HCT116 (cell line): ENCODE measurements at regions not wholly inside any gene's neighbourhood (a gene's known extent, or its start where the extent isn't known, plus 50 kb on each side); places are given as distances from the start of the nearest gene placed in this dataset.

Experiments
- ATAC-seq: fragments of 200-7000 bp; cut with Tn5 transposase; 2 replicates; pipeline ENCODE4 v1.9.1; 2020; ENCODE audit warnings: mild to moderate bottlenecking, moderate library complexity
- BruUV-seq: library from RNA; stranded (reverse); fragments of 400-500 nt; replicated peaks from 2 replicates; lab custom pipeline; 2021; lab: Mats Ljungman, UMichigan
- CTCF ChIA-PET: fragments of 300-600 bp; sonication (Branson Sonifier 250); formaldehyde crosslinking; loops from one replicate; lab custom pipeline; 2021; ENCODE audit warnings: antibody characterized with exemption; lab: Charles Lee
- POLR2A ChIA-PET: fragments of 300-600, 350-600 bp; sonication (Branson Sonifier 250); formaldehyde crosslinking; loops from one replicate; lab custom pipeline; 2021; ENCODE audit warnings: antibody characterized with exemption; lab: Charles Lee
- RAD21 ChIA-PET, 2 experiments: fragments of 300-600 bp; sonication (Branson Sonifier 250); formaldehyde crosslinking; loops; one replicate each; lab custom pipeline; 2023; ENCODE audit warnings: low total read pairs in 2 of 2; ENCODE audit not compliant: uncharacterized antibody in 2 of 2, unreplicated experiment in 2 of 2, low non-redundant PET in 1 of 2; lab: Charles Lee
- DNase-seq: peaks from one replicate; pipeline ENCODE4 v3.0.0-alpha.2; 2010; ENCODE audit warnings: low read depth, low spot score
- H2AFZ ChIP-seq: fragments of 200-600 bp; shearing (Covaris generic), sonication (generic); 2 replicates; pipeline ENCODE4 v1.6.1; 2017; ENCODE audit warnings: low read depth, mixed run types, mixed read lengths, antibody characterized with exemption, low read length; ENCODE audit not compliant: poor library complexity, severe bottlenecking
- H3K27ac ChIP-seq: 2 replicates; pipeline ENCODE4 v1.5.1; 2012; ENCODE audit warnings: low read depth, low read length
- H3K27me3 ChIP-seq: fragments of 200-600 bp; sonication (generic); 2 replicates; pipeline ENCODE4 v1.6.1; 2016; ENCODE audit warnings: mixed run types, low read length, mixed read lengths; ENCODE audit not compliant: insufficient read depth
- H3K36me3 ChIP-seq, 2 experiments: fragments of 200-500 bp in 1 of 2; fragments of 200-600 bp in 1 of 2; sonication (Bioruptor generic) in 1 of 2; sonication (generic) in 1 of 2; 2 replicates each; pipeline versions ENCODE4 v1.5.1 to v1.6.1; 2014 to 2016; ENCODE audit warnings: low read length in 2 of 2, inconsistent platforms in 1 of 2, mixed read lengths in 1 of 2, mixed run types in 1 of 2; ENCODE audit not compliant: insufficient read depth in 2 of 2, control insufficient read depth in 1 of 2
- H3K4me1 ChIP-seq, 2 experiments: fragments of 200-600 bp in 1 of 2; sonication (generic) in 1 of 2; 2 replicates each; pipeline versions ENCODE4 v1.5.1 to v1.6.1; 2012 to 2017; ENCODE audit warnings: low read length in 2 of 2, inconsistent platforms in 1 of 2, mild to moderate bottlenecking in 1 of 2, mixed read lengths in 1 of 2, mixed run types in 1 of 2, moderate library complexity in 1 of 2; ENCODE audit not compliant: insufficient read depth in 2 of 2, control insufficient read depth in 1 of 2
- H3K4me2 ChIP-seq: fragments of 200-600 bp; sonication (generic); 2 replicates; pipeline ENCODE4 v1.6.1; 2017; ENCODE audit warnings: mixed run types, low read length, mixed read lengths
- H3K4me3 ChIP-seq, 2 experiments: fragments of 200-600 bp in 1 of 2; sonication (generic) in 1 of 2; replicated peaks in 1 of 2; 2 replicates each; pipeline ENCODE4 v1.5.1; 2011 to 2016; ENCODE audit warnings: low read length in 2 of 2, control low read depth in 1 of 2, low read depth in 1 of 2, mild to moderate bottlenecking in 1 of 2, mixed read lengths in 1 of 2, mixed run types in 1 of 2
- H3K79me2 ChIP-seq: fragments of 200-600 bp; sonication (generic); 2 replicates; pipeline ENCODE4 v1.6.1; 2017; ENCODE audit warnings: mild to moderate bottlenecking, mixed run types, low read length, moderate library complexity, mixed read lengths; ENCODE audit not compliant: insufficient read depth
- H3K9ac ChIP-seq: fragments of 200-600 bp; sonication (generic); 2 replicates; pipeline ENCODE4 v1.6.1; 2016; ENCODE audit warnings: low read length, mixed read lengths
- H3K9me2 ChIP-seq: fragments of 200-600 bp; sonication (generic), shearing (Covaris generic); 2 replicates; pipeline ENCODE4 v1.6.1; 2017; ENCODE audit warnings: mixed run types, mild to moderate bottlenecking, moderate library complexity; ENCODE audit not compliant: insufficient read depth
- H3K9me3 ChIP-seq, 2 experiments: fragments of 200-500 bp in 1 of 2; fragments of 200-600 bp in 1 of 2; sonication (Bioruptor generic) in 1 of 2; sonication (generic) in 1 of 2; 2 replicates each; pipeline ENCODE4 v1.6.1; 2014 to 2017; ENCODE audit warnings: low read length in 2 of 2, mixed read lengths in 2 of 2, inconsistent platforms in 1 of 2, low read depth in 1 of 2, mild to moderate bottlenecking in 1 of 2, mixed run types in 1 of 2, moderate library complexity in 1 of 2; ENCODE audit not compliant: control insufficient read depth in 1 of 2, insufficient read depth in 1 of 2
- H4K20me1 ChIP-seq: fragments of 200-600 bp; sonication (generic), shearing (Covaris generic); 2 replicates; pipeline ENCODE4 v1.6.1; 2017; ENCODE audit warnings: mixed run types, mild to moderate bottlenecking, moderate library complexity; ENCODE audit not compliant: insufficient read depth
- ATF3 ChIP-seq: IDR thresholded peaks from 2 replicates; pipeline ENCODE4 v1.6.1; 2012
- CBX3 ChIP-seq: IDR thresholded peaks from 2 replicates; pipeline ENCODE4 v1.6.1; 2012; ENCODE audit warnings: low read depth
- CEBPB ChIP-seq: IDR thresholded peaks from 2 replicates; pipeline ENCODE4 v1.6.1; 2012; ENCODE audit warnings: low read depth
- CTCF ChIP-seq, 3 experiments: fragments of 200-600 bp in 1 of 3; sonication (generic) in 1 of 3; IDR thresholded peaks in 2 of 3; conservative IDR thresholded peaks in 1 of 3; 2 replicates each; pipeline ENCODE4 v1.5.1; 2012 to 2017; ENCODE audit warnings: low read depth in 2 of 3, low read length in 2 of 3, antibody characterized with exemption in 1 of 3, borderline replicate concordance in 1 of 3, control low read depth in 1 of 3, mild to moderate bottlenecking in 1 of 3, mixed read lengths in 1 of 3, mixed run types in 1 of 3, moderate library complexity in 1 of 3; ENCODE audit not compliant: insufficient read depth in 1 of 3
- ELF1 ChIP-seq: IDR thresholded peaks from 2 replicates; pipeline ENCODE4 v1.6.1; 2012; ENCODE audit warnings: low read depth, borderline replicate concordance
- EZH2 ChIP-seq: fragments of 200-600 bp; sonication (generic); IDR thresholded peaks from 2 replicates; pipeline ENCODE4 v1.6.1; 2017; ENCODE audit warnings: antibody characterized with exemption, mixed run types
- EZH2phosphoT487 ChIP-seq: fragments of 200-600 bp; IDR thresholded peaks from 2 replicates; pipeline ENCODE4 v1.6.1; 2018; ENCODE audit warnings: antibody characterized with exemption, borderline replicate concordance
- FOSL1 ChIP-seq: IDR thresholded peaks from 2 replicates; pipeline ENCODE4 v1.6.1; 2012; ENCODE audit warnings: low read depth
- JUND ChIP-seq: IDR thresholded peaks from 2 replicates; pipeline ENCODE4 v1.6.1; 2012
- POLR2A ChIP-seq: IDR thresholded peaks from 2 replicates; pipeline ENCODE4 v1.7.0; 2011; ENCODE audit warnings: borderline replicate concordance; ENCODE audit not compliant: insufficient read depth, insufficient read length; ENCODE audit errors: extremely low read depth
- POLR2AphosphoS5 ChIP-seq: IDR thresholded peaks from 2 replicates; pipeline ENCODE4 v1.6.1; 2011; ENCODE audit warnings: mild to moderate bottlenecking, low read depth, low read length, moderate library complexity
- RAD21 ChIP-seq: IDR thresholded peaks from 2 replicates; pipeline ENCODE4 v1.6.1; 2012; ENCODE audit warnings: low read depth, mild to moderate bottlenecking
- SIN3A ChIP-seq: IDR thresholded peaks from 2 replicates; pipeline ENCODE4 v1.6.1; 2012; ENCODE audit warnings: low read depth
- SRF ChIP-seq: IDR thresholded peaks from 2 replicates; pipeline ENCODE4 v1.6.1; 2012; ENCODE audit warnings: low read depth
- TCF7L2 ChIP-seq: IDR thresholded peaks from 2 replicates; pipeline ENCODE4 v1.7.0; 2011; ENCODE audit warnings: borderline replicate concordance, inconsistent platforms; ENCODE audit not compliant: insufficient read depth, insufficient read length; ENCODE audit errors: extremely low read depth
- YY1 ChIP-seq: IDR thresholded peaks from 2 replicates; pipeline ENCODE4 v1.6.1; 2011; ENCODE audit warnings: low read length, low read depth, moderate library complexity, mild to moderate bottlenecking; ENCODE audit not compliant: insufficient replicate concordance; ENCODE audit errors: extremely low read depth
- ZNF274 ChIP-seq: fragments of 200-500 bp; sonication (Bioruptor generic); IDR thresholded peaks from 2 replicates; pipeline ENCODE4 v1.6.1; 2014; ENCODE audit warnings: mild to moderate bottlenecking, low read depth, low read length, inconsistent platforms
- intact Hi-C: fragments of 100-400 bp; cut with micrococcal nuclease; formaldehyde crosslinking; loops from 2 replicates; pipeline ENCODE4 v1.10.0; 2022
- TF ChIP-seq, protein P1 (sequence below): IDR thresholded peaks from 2 replicates; pipeline ENCODE4 v1.6.1; 2012; ENCODE audit warnings: low read depth

DNA sequence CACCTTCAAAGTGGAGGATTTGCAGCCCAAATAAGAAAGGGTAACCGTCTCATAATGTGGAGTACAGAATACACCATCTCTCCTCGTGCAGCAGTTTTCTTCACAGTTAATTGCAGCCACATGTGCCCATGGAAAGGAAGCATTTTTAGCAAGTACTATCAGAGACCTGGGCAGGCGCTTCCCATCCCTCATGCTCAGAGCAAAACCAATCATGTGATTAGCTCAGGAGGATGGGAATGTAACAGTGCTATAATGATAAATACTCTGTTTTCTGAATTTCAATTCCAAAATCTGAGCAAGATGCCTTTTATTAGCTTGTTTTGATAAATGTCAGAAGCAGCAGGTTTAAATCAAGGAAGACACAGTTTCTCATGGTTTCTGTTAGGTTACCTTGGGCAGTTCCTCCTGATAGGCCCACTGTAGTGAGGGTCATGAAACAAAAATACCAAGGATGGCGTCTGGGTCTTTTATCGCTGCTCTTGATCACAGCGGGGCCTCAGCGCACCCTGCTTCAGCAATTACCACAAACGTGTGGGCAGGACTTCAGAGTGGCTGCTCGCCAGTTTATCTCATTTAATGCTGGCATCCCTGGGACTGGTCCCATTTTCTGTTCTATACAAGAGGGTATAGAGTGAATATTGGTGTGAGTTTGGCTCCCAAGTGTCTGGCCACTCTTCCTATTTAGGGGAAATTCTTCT, 92.6 kb upstream of the VGLL4 start:
- no peak for TF ChIP-seq CBX3
- TF ChIP-seq EZH2phosphoT487 = no peak
- no peak for TF ChIP-seq RAD21
- TF ChIP-seq CTCF (IDR thresholded peaks at IDR 0.05 in 2 of 3, conservative IDR thresholded peaks at IDR 0.05 in 1 of 3; ENCODE audit: borderline replicate concordance in 1 of 3, insufficient read depth in 1 of 3, low read depth in 2 of 3, low read length in 2 of 3) = no peak
- no peak for TF ChIP-seq ZNF274
- TF ChIP-seq FOSL1 = no peak
- no peak for TF ChIP-seq YY1
- TF ChIP-seq, protein P1, sequence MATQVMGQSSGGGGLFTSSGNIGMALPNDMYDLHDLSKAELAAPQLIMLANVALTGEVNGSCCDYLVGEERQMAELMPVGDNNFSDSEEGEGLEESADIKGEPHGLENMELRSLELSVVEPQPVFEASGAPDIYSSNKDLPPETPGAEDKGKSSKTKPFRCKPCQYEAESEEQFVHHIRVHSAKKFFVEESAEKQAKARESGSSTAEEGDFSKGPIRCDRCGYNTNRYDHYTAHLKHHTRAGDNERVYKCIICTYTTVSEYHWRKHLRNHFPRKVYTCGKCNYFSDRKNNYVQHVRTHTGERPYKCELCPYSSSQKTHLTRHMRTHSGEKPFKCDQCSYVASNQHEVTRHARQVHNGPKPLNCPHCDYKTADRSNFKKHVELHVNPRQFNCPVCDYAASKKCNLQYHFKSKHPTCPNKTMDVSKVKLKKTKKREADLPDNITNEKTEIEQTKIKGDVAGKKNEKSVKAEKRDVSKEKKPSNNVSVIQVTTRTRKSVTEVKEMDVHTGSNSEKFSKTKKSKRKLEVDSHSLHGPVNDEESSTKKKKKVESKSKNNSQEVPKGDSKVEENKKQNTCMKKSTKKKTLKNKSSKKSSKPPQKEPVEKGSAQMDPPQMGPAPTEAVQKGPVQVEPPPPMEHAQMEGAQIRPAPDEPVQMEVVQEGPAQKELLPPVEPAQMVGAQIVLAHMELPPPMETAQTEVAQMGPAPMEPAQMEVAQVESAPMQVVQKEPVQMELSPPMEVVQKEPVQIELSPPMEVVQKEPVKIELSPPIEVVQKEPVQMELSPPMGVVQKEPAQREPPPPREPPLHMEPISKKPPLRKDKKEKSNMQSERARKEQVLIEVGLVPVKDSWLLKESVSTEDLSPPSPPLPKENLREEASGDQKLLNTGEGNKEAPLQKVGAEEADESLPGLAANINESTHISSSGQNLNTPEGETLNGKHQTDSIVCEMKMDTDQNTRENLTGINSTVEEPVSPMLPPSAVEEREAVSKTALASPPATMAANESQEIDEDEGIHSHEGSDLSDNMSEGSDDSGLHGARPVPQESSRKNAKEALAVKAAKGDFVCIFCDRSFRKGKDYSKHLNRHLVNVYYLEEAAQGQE = no peak
- no peak for TF ChIP-seq EZH2
- no peak for TF ChIP-seq SRF
- no peak for TF ChIP-seq POLR2A
- TF ChIP-seq SIN3A = no peak
- no peak for TF ChIP-seq ATF3
- TF ChIP-seq ELF1 = no peak
- no peak for TF ChIP-seq POLR2AphosphoS5
- TF ChIP-seq JUND = no peak
- no peak for TF ChIP-seq TCF7L2
- TF ChIP-seq CEBPB = no peak
- Histone ChIP-seq H3K9me3 (no peaks in the 10 kb centered on the region), H4K20me1 (no peaks in the 10 kb centered on the region), H3K4me1 (no peaks in the 10 kb centered on the region), H3K4me2 (no peak overlapping the region), H3K27me3 (peaks cover 8% of the 10 kb centered on the region; the same call in 1 of the 2 replicates), H2AFZ (no peak overlapping the region), H3K9me2 (no peaks in the 10 kb centered on the region), H3K9ac (no peak overlapping the region), H3K27ac (no peak overlapping the region), H3K4me3 (no peak overlapping the region), H3K36me3 (no peaks in the 10 kb centered on the region), H3K79me2 (no peaks in the 10 kb centered on the region)
- CTCF ChIA-PET = no interaction called here
- intact Hi-C loops = no loop called here
- ATAC-seq (no peak), DNase-seq (no peak)
- no TSS peak for BruUV-seq
- RAD21 ChIA-PET = no interaction called here
- POLR2A ChIA-PET = no interaction called here
